Mesenchymal stem cell (in vitro differentiated cells and primary cell): ENCODE measurements at regions not wholly inside any gene's neighbourhood (a gene's known extent, or its start where the extent isn't known, plus 50 kb on each side); places are given as distances from the start of the nearest gene placed in this dataset.

Experiments used
- DNase-seq: peaks from one replicate; pipeline ENCODE4 v3.0.0-alpha.2; 2013
- H2AFZ ChIP-seq: one replicate; pipeline ENCODE4 v1.6.1; 2013; ENCODE audit warnings: low read depth, mild to moderate bottlenecking, control low read depth, inconsistent platforms, low read length, moderate library complexity
- H2AK5ac ChIP-seq: 2 replicates; pipeline ENCODE4 v1.6.1; 2013; ENCODE audit warnings: low read length, moderate library complexity, mild to moderate bottlenecking, inconsistent platforms; ENCODE audit not compliant: severe bottlenecking
- H2BK120ac ChIP-seq: one replicate; pipeline ENCODE4 v1.6.1; 2013; ENCODE audit warnings: low read depth, mild to moderate bottlenecking, inconsistent platforms, low read length, moderate library complexity
- H2BK12ac ChIP-seq, 2 experiments: one replicate each; pipeline ENCODE4 v1.6.1; 2013; ENCODE audit warnings: inconsistent platforms in 2 of 2, low read length in 2 of 2, mild to moderate bottlenecking in 2 of 2, moderate library complexity in 2 of 2, control low read depth in 1 of 2
- H2BK15ac ChIP-seq: one replicate; pipeline ENCODE4 v1.6.1; 2013; ENCODE audit warnings: mild to moderate bottlenecking, low read depth, inconsistent platforms; ENCODE audit not compliant: poor library complexity, severe bottlenecking
- H2BK5ac ChIP-seq: 2 replicates; pipeline ENCODE4 v1.6.1; 2013; ENCODE audit warnings: low read depth, mild to moderate bottlenecking, low read length, control low read depth, inconsistent platforms; ENCODE audit not compliant: poor library complexity, severe bottlenecking
- H3K14ac ChIP-seq, 2 experiments: one replicate each; pipeline ENCODE4 v1.6.1; 2013; ENCODE audit warnings: inconsistent platforms in 2 of 2, low read length in 2 of 2, control low read depth in 1 of 2, mild to moderate bottlenecking in 1 of 2, moderate library complexity in 1 of 2
- H3K18ac ChIP-seq, 2 experiments: one replicate each; pipeline ENCODE4 v1.6.1; 2013; ENCODE audit warnings: inconsistent platforms in 2 of 2, low read length in 2 of 2, control low read depth in 1 of 2, low read depth in 1 of 2, mild to moderate bottlenecking in 1 of 2
- H3K23ac ChIP-seq, 2 experiments: one replicate each; pipeline ENCODE4 v1.6.1; 2013; ENCODE audit warnings: inconsistent platforms in 2 of 2, low read length in 2 of 2, mild to moderate bottlenecking in 2 of 2, moderate library complexity in 2 of 2, control low read depth in 1 of 2
- H3K27ac ChIP-seq: 2 replicates; pipeline ENCODE4 v1.5.1; 2013; ENCODE audit warnings: mild to moderate bottlenecking, moderate library complexity, low read length, control low read depth, inconsistent platforms; ENCODE audit not compliant: poor library complexity, severe bottlenecking
- H3K27me3 ChIP-seq, 2 experiments: 2 replicates each; pipeline versions ENCODE4 v1.6.1 to v1.7.0; 2013; ENCODE audit warnings: low read length in 2 of 2, mild to moderate bottlenecking in 2 of 2, moderate library complexity in 2 of 2, control low read depth in 1 of 2, inconsistent platforms in 1 of 2; ENCODE audit not compliant: control insufficient read depth in 1 of 2, insufficient read depth in 1 of 2
- H3K36me3 ChIP-seq, 2 experiments: 2 replicates each; pipeline versions ENCODE4 v1.6.1 to v1.7.0; 2013; ENCODE audit warnings: low read length in 2 of 2, control low read depth in 1 of 2, inconsistent platforms in 1 of 2, low read depth in 1 of 2, mild to moderate bottlenecking in 1 of 2; ENCODE audit not compliant: insufficient read depth in 2 of 2, control insufficient read depth in 1 of 2
- H3K4ac ChIP-seq, 2 experiments: one replicate each; pipeline ENCODE4 v1.6.1; 2013; ENCODE audit warnings: inconsistent platforms in 2 of 2, low read length in 2 of 2, mild to moderate bottlenecking in 2 of 2, moderate library complexity in 2 of 2, control low read depth in 1 of 2, low read depth in 1 of 2
- H3K4me1 ChIP-seq: 2 replicates; pipeline ENCODE4 v1.6.1; 2013; ENCODE audit warnings: low read depth, low read length, control low read depth; ENCODE audit not compliant: control insufficient read depth, insufficient read depth
- H3K4me2 ChIP-seq: 2 replicates; pipeline ENCODE4 v1.6.1; 2013; ENCODE audit warnings: low read length, mild to moderate bottlenecking, inconsistent platforms; ENCODE audit not compliant: poor library complexity, severe bottlenecking
- H3K4me3 ChIP-seq, 2 experiments: 2 replicates each; pipeline versions ENCODE4 v1.5.1 to v1.7.0; 2013; ENCODE audit warnings: low read length in 2 of 2, mild to moderate bottlenecking in 2 of 2, control low read depth in 1 of 2, low read depth in 1 of 2; ENCODE audit not compliant: insufficient read depth in 1 of 2
- H3K79me1 ChIP-seq: replicated peaks from 2 replicates; pipeline ENCODE4 v1.6.1; 2013; ENCODE audit warnings: mild to moderate bottlenecking, control low read depth, low read length, inconsistent platforms; ENCODE audit not compliant: poor library complexity, severe bottlenecking
- H3K9ac ChIP-seq: 2 replicates; pipeline ENCODE4 v1.7.0; 2013; ENCODE audit warnings: mild to moderate bottlenecking, low read length, moderate library complexity
- H3K9me3 ChIP-seq: 2 replicates; pipeline ENCODE4 v1.7.0; 2013; ENCODE audit warnings: mild to moderate bottlenecking, low read length; ENCODE audit not compliant: control insufficient read depth
- H4K8ac ChIP-seq: one replicate; pipeline ENCODE4 v1.6.1; 2013; ENCODE audit warnings: inconsistent platforms, mild to moderate bottlenecking, low read length, moderate library complexity
- H4K91ac ChIP-seq: one replicate; pipeline ENCODE4 v1.6.1; 2013; ENCODE audit warnings: mild to moderate bottlenecking, low read length, inconsistent platforms
- WGBS: methylation state at CpG from one replicate; pipeline ENCODE4 v1.1.7; 2013; ENCODE audit warnings: mixed read lengths; 5-methylcytosine and 5-hydroxymethylcytosine counted together

DNA sequence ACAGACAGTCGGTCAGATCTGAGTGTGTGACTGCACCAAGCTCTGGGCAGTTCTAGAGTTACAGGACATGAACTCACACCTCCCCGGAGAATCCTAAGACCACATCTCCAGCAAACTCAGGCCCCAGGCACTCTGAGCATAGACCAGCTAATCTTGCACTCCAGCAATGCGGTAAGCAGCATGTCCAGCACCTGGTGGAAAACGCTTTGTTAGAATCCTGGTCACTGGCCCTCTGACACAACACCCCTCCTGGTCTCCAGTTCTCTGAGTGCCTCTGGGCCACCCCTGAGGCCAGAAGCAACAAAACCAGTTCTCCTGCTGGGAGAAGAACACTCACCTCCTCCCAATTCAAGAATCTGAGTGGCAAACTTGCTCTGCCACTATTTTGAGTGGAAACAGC lies 82.7 kb upstream of the TMEM45B start:
- no peak for DNase-seq
- Histone ChIP-seq H2BK15ac (no peak overlapping the region), H3K4me3 (no peak overlapping the region), H3K23ac (no peak overlapping the region), H4K8ac (no peak overlapping the region), H2BK120ac (no peak overlapping the region), H3K36me3 (no peaks in the 10 kb centered on the region), H3K14ac (no peak overlapping the region), H3K18ac (no peak overlapping the region), H2AK5ac (no peak overlapping the region), H3K27ac (no peak overlapping the region), H3K9ac (no peak overlapping the region), H3K9me3 (no peaks in the 10 kb centered on the region), H3K4me1 (peaks cover 4% of the 10 kb centered on the region), H2BK12ac (no peak overlapping the region), H4K91ac (no peak overlapping the region), H3K4ac (no peak overlapping the region), H3K27me3 (peaks cover 16 to 20% of the 10 kb centered on the region in 2 experiments), H3K4me2 (no peak overlapping the region), H3K79me1 (no peaks in the 10 kb centered on the region), H2BK5ac (no peak overlapping the region), H2AFZ (no peak overlapping the region)
- WGBS: 79% methylated on average over 4 of the region's 4 CpGs

- no peak overlapping the region for H2BK5ac ChIP-seq
- no peak overlapping the region for H3K9ac ChIP-seq
These were observed 82.3 kb upstream of the TMEM45B start for GRCh38 chr11:129733384-129733783.

GRCh38 chr11:129733981-129734380 lies 81.7 kb upstream of the TMEM45B start:
- no peak overlapping the region for H3K9ac ChIP-seq
- H3K23ac ChIP-seq: no peak overlapping the region
- H3K27me3 ChIP-seq: peaks cover 16 to 20% of the 10 kb centered on the region in 2 experiments
- no peak overlapping the region for H2BK5ac ChIP-seq
- no peaks in the 10 kb centered on the region for H3K36me3 ChIP-seq
- no peak overlapping the region for H3K18ac ChIP-seq
- H3K4ac ChIP-seq: no peak overlapping the region
- no peak for DNase-seq
- H4K8ac ChIP-seq: no peak overlapping the region
- H2BK120ac ChIP-seq: no peak overlapping the region
- H3K14ac ChIP-seq: no peak overlapping the region
- H3K4me1 ChIP-seq: no peaks in the 10 kb centered on the region
- H3K27ac ChIP-seq: no peak overlapping the region
- H3K9me3 ChIP-seq: no peaks in the 10 kb centered on the region
- H4K91ac ChIP-seq: no peak overlapping the region
- H3K4me3 ChIP-seq: no peak overlapping the region
- H3K79me1 ChIP-seq: no peaks in the 10 kb centered on the region
- no peak overlapping the region for H3K4me2 ChIP-seq
- 61% methylated on average over 7 of the region's 7 CpGs for WGBS
- H2AFZ ChIP-seq: no peak overlapping the region
- no peak overlapping the region for H2BK12ac ChIP-seq
- no peak overlapping the region for H2BK15ac ChIP-seq
- no peak overlapping the region for H2AK5ac ChIP-seq

More at GRCh38 chr11:129733384-129733783, 82.3 kb upstream of the TMEM45B start:
- H3K79me1 ChIP-seq: no peaks in the 10 kb centered on the region
- no peak overlapping the region for H2BK12ac ChIP-seq
- no peak overlapping the region for H3K18ac ChIP-seq
- no peak overlapping the region for H3K4me3 ChIP-seq
- no peak for DNase-seq
- no peaks in the 10 kb centered on the region for H3K36me3 ChIP-seq
- 91% methylated on average over 9 of the region's 9 CpGs for WGBS
- H3K23ac ChIP-seq: no peak overlapping the region
- no peak overlapping the region for H4K91ac ChIP-seq
- no peak overlapping the region for H3K27ac ChIP-seq
- no peaks in the 10 kb centered on the region for H3K9me3 ChIP-seq
- H3K4ac ChIP-seq: no peak overlapping the region
- H4K8ac ChIP-seq: no peak overlapping the region
- peaks cover 4% of the 10 kb centered on the region for H3K4me1 ChIP-seq
- H3K27me3 ChIP-seq: peaks cover 16 to 20% of the 10 kb centered on the region in 2 experiments
- H3K14ac ChIP-seq: no peak overlapping the region
- H2AFZ ChIP-seq: no peak overlapping the region
- no peak overlapping the region for H2AK5ac ChIP-seq
- no peak overlapping the region for H2BK120ac ChIP-seq
- H3K4me2 ChIP-seq: no peak overlapping the region
- H2BK15ac ChIP-seq: no peak overlapping the region

DNA sequence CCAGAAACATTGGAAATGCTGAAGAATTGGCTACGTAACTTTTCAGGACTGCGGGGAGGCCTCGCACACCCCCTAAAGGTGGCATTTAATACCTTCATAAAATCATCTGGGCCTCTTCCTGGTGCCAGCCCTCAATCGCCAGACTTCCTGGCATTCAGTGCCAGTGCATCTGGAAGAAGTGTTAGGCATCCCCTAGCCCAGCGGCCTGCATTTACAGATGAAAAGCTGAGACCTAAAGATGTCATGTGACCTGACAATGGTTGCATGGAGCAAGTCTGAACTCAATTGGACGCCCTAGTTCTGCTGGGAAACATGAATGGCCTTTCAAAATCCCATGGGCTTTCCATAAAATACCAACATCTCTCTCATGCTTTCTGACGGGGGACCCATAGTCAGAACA lies 81.0 kb upstream of the TMEM45B start:
- no peak for DNase-seq
- H3K9ac ChIP-seq: no peak overlapping the region
- no peak overlapping the region for H2AFZ ChIP-seq
- no peak overlapping the region for H4K8ac ChIP-seq
- no peak overlapping the region for H2BK12ac ChIP-seq
- H3K4me3 ChIP-seq: no peak overlapping the region
- H3K4me2 ChIP-seq: no peak overlapping the region
- no peak overlapping the region for H2AK5ac ChIP-seq
- H3K79me1 ChIP-seq: no peaks in the 10 kb centered on the region
- peaks cover 13 to 20% of the 10 kb centered on the region in 2 experiments for H3K27me3 ChIP-seq
- H3K4ac ChIP-seq: no peak overlapping the region
- H3K18ac ChIP-seq: no peak overlapping the region
- H3K27ac ChIP-seq: no peak overlapping the region
- H3K4me1 ChIP-seq: no peaks in the 10 kb centered on the region
- no peak overlapping the region for H2BK5ac ChIP-seq
- WGBS: 76% methylated on average over 7 of the region's 7 CpGs
- no peak overlapping the region for H4K91ac ChIP-seq
- H3K14ac ChIP-seq: no peak overlapping the region
- H2BK15ac ChIP-seq: no peak overlapping the region
- no peak overlapping the region for H3K23ac ChIP-seq
- no peaks in the 10 kb centered on the region for H3K9me3 ChIP-seq
- no peaks in the 10 kb centered on the region for H3K36me3 ChIP-seq
- H2BK120ac ChIP-seq: no peak overlapping the region
